ENCODE measurements at regions not wholly inside any gene's neighbourhood (a gene's known extent, or its start where the extent isn't known, plus 50 kb on each side); places are given as distances from the start of the nearest gene placed in this dataset.

DNA sequence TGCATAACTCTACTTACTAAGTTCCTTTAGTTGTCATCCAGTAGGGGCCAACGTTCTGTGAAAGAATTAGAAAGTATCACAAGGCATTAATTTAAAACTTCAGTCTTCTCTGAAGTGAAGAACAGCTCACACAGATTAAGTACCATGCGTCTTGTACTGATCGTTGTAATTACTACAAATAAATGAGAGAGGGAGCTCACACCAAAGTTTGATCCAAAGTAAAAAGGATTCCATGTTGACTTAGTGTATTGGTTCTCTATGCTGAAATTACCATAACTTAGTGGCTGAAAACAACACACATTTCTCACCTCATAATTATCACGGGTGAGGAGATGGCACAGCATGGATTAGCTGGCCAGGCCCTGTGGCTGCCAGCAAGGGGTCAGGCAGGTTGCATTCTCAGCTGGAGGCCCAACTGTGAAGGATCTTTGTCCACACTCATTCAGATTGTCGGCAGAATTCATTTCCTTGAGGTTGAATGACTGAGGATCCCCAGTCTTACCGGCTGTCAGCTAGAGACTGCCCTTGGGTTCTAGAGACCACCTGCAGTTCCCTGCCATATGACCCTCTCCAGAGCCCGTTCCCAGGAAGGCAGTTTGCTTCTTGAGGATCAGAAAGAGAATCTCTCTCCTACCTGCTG lies 169.1 kb downstream of the YTHDC2 start:
- DNase-seq (ENCODE audit: low read depth in 1 of 2, low spot score in 1 of 2): peak in 1 of 2 donors; percentile 21
- TF ChIP-seq, protein P1, sequence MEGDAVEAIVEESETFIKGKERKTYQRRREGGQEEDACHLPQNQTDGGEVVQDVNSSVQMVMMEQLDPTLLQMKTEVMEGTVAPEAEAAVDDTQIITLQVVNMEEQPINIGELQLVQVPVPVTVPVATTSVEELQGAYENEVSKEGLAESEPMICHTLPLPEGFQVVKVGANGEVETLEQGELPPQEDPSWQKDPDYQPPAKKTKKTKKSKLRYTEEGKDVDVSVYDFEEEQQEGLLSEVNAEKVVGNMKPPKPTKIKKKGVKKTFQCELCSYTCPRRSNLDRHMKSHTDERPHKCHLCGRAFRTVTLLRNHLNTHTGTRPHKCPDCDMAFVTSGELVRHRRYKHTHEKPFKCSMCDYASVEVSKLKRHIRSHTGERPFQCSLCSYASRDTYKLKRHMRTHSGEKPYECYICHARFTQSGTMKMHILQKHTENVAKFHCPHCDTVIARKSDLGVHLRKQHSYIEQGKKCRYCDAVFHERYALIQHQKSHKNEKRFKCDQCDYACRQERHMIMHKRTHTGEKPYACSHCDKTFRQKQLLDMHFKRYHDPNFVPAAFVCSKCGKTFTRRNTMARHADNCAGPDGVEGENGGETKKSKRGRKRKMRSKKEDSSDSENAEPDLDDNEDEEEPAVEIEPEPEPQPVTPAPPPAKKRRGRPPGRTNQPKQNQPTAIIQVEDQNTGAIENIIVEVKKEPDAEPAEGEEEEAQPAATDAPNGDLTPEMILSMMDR (IDR thresholded peaks at IDR 0.05; ENCODE audit: low read depth, low read length): no peak
- no peaks in the 10 kb centered on the region for H3K9me3 ChIP-seq (ENCODE audit: low read depth)
- H3K27ac ChIP-seq: no peak overlapping the region
- H3K4me1 ChIP-seq (ENCODE audit: low read depth): peaks cover 4% of the 10 kb centered on the region
- H3K27me3 ChIP-seq: no peaks in the 10 kb centered on the region
- no peaks in the 10 kb centered on the region for H3K36me3 ChIP-seq
- H3K4me3 ChIP-seq: no peak overlapping the region

DNA sequence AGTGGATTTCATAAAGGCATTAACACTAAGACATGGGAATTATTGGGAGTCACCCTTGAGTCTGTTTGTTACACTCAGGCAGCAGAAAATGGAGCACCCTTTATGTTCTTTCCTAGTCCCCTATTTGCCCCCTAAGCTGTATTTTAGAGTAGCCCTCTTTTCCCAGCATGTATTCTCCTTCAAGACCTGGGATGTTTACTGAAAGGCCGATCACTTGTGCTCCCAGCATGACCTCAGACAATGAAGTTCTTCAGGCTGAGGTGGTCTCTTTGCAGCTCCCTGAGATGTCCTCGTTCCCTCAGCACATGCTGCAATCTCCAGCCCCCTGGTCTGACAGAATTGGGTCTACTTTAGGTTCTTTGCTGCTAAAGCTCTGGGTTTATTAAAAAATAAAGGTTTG lies 169.7 kb downstream of the YTHDC2 start:
- no peak for DNase-seq (ENCODE audit: low read depth in 1 of 2, low spot score in 1 of 2)
- TF ChIP-seq, protein P1 (IDR thresholded peaks at IDR 0.05; ENCODE audit: low read depth, low read length): no peak
- Histone ChIP-seq H3K4me3 (no peak overlapping the region), H3K36me3 (no peaks in the 10 kb centered on the region), H3K4me1 (ENCODE audit: low read depth) (peaks cover 4% of the 10 kb centered on the region), H3K27ac (no peak overlapping the region), H3K9me3 (ENCODE audit: low read depth) (no peaks in the 10 kb centered on the region), H3K27me3 (no peaks in the 10 kb centered on the region)

DNA sequence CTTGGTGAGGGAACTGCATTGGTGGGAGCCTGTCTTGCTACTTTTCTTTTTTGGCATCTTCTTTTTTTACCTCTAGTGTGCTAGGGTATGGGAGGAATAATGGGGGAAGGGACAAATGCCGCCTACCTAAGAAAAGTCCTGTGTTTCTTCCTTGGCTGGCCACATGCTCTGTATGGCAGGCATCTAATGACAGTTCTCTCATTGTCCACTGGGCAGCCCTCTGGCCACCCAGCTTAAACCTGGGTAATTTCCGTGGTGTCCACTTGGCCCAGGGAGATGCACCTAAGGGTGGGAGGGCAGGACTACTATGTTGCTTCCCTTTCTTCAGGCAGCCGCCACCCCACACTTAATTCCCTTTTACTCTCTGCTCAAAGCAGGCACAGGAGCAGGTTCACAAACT lies 173.1 kb downstream of the YTHDC2 start:
- DNase-seq (ENCODE audit: low read depth in 1 of 2, low spot score in 1 of 2): no peak
- no peaks in the 10 kb centered on the region for H3K27me3 ChIP-seq
- H3K9me3 ChIP-seq (ENCODE audit: low read depth): no peaks in the 10 kb centered on the region
- H3K27ac ChIP-seq: no peak overlapping the region
- H3K4me1 ChIP-seq (ENCODE audit: low read depth): no peaks in the 10 kb centered on the region
- TF ChIP-seq, protein P1 (IDR thresholded peaks at IDR 0.05; ENCODE audit: low read depth, low read length): no peak
- no peak overlapping the region for H3K4me3 ChIP-seq
- no peaks in the 10 kb centered on the region for H3K36me3 ChIP-seq

DNA sequence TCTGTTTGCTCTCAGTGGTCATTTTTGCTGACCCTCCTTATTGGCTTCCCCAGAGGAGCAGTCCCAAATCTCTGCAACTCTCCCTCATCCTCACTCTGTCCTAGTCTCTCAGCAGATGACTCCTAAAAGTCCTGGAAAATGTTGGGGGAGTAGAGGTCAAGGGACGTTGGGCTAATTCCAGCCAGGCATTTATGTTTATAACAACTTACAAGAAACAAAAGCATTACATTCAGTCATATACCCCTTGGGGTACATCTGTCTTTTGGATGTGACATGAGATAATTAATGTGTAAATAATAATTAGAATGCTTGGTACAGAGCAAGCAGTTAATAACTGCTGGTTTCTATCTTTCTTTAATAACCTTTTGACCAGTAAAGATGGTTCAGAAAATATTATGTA lies 176.2 kb downstream of the YTHDC2 start:
- H3K27ac ChIP-seq: no peak overlapping the region
- TF ChIP-seq, protein P1 (IDR thresholded peaks at IDR 0.05; ENCODE audit: low read depth, low read length): no peak
- H3K4me3 ChIP-seq: no peak overlapping the region
- H3K9me3 ChIP-seq (ENCODE audit: low read depth): no peaks in the 10 kb centered on the region
- DNase-seq (ENCODE audit: low read depth in 1 of 2, low spot score in 1 of 2): no peak
- H3K4me1 ChIP-seq (ENCODE audit: low read depth): peaks cover 18% of the 10 kb centered on the region
- H3K27me3 ChIP-seq: no peaks in the 10 kb centered on the region
- H3K36me3 ChIP-seq: no peaks in the 10 kb centered on the region

DNA sequence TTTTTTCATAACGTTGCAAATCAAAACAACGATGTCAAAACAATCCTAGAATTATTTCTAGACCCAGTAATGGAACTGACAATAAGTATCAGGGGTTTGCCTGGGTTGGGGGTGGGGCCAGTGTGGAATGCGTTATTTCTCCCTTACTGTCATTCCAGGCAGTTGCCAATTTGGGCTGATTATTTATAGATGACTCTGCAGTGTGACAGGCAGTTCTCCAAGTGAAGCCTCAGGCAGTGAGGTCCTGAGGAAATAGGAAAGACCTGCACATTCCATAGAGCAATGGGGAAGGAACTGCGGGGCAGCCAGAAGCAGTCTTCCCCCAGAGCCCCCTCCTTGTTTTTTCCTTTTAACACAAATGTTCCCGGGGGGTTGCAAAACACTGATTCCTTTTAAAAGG lies 179.0 kb downstream of the YTHDC2 start:
- Histone ChIP-seq H3K4me3 (no peak overlapping the region), H3K9me3 (ENCODE audit: low read depth) (no peaks in the 10 kb centered on the region), H3K27me3 (no peaks in the 10 kb centered on the region), H3K27ac (no peak overlapping the region), H3K36me3 (no peaks in the 10 kb centered on the region), H3K4me1 (ENCODE audit: low read depth) (peaks cover 18% of the 10 kb centered on the region)
- peak in 1 of 2 donors; percentile 30 for DNase-seq (ENCODE audit: low read depth in 1 of 2, low spot score in 1 of 2)
- TF ChIP-seq, protein P1 (IDR thresholded peaks at IDR 0.05; ENCODE audit: low read depth, low read length): no peak
